HG02938 (cell line): ENCODE measurements at regions not wholly inside any gene's neighbourhood (a gene's known extent, or its start where the extent isn't known, plus 50 kb on each side); places are given as distances from the start of the nearest gene placed in this dataset.

Experiments
- ATAC-seq: cut with Tn5 transposase; IDR thresholded peaks from one replicate; pipeline ENCODE4 v1.9.1; 2021; ENCODE audit warnings: mild to moderate bottlenecking, moderate library complexity; ENCODE audit not compliant: unreplicated experiment

- ATAC-seq = peak; percentile 83
Measured at GRCh38 chr13:109646423-109646822, 140.0 kb downstream of the IRS2 start.

GRCh38 chr13:109645831-109646230 is 140.6 kb downstream of the IRS2 start:
- ATAC-seq = no peak

- no peak for ATAC-seq
Measured at GRCh38 chr13:109644956-109645355, 141.4 kb downstream of the IRS2 start.

- ATAC-seq = no peak
Measured at GRCh38 chr13:109644069-109644750, 142.2 kb downstream of the IRS2 start.

DNA sequence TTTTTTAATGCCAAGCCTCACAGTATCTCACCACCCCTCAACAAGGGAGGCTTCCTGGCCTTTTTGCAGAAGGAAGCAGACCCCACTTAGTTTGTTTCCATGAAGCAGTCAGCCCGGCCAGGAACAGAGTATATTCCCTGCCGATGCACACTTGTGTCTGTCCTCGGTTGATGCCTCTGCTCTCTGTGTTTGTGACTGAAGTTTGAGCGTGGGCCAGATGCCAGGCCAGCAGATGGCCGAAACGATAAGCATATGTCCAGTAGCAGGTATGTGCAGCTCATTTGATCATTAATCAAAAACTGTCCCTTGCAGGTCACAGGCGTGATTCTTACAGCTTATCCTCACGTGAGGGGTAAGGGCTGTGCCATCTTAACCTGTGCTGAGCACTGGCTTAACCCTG is 144.0 kb downstream of the IRS2 start:
- ATAC-seq = no peak

GRCh38 chr13:109636736-109637135 is 149.6 kb downstream of the IRS2 start:
- ATAC-seq = no peak

DNA sequence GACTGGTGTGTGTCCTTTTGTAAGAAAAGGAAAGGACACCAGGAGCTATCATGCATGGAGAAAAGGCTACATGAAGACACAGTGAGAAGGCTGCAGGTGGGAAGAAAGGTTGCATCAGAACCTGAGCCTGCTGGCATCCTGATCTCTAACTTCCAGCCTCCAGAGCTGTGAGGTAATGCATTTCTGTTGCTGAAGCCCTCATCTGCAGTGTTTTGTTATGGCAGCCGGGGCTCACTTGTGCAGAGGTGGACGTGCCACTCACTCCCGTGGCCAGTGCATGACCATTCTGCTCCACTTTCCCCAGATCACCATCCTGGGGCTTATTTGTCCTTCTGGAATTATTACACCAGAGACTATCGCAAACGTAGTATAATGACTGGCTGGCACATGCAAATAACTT is 155.3 kb downstream of the IRS2 start:
- ATAC-seq = no peak

GRCh38 chr13:109630271-109630670 is 156.1 kb downstream of the IRS2 start:
- ATAC-seq = no peak

DNA sequence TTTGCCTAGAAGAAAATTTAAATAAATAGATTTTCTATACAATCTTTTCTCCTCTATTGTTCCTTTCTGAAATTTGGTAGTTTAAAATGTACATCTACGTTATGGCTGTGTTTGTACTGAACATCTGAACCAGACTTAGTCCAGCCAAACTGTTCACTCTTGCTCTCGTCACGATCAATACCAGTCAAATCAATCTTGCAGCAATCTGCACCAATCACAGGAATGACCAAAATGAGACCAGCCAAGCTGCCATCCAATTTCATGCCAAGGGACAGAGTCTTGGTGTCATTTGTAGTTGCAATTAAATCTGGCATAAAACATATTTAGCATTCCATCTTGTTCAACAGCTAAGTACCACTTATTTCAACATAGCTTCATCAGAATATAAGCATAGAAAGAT is 156.6 kb downstream of the IRS2 start:
- no peak for ATAC-seq

- no peak for ATAC-seq
Measured at GRCh38 chr13:109628251-109628699, 158.1 kb downstream of the IRS2 start.

DNA sequence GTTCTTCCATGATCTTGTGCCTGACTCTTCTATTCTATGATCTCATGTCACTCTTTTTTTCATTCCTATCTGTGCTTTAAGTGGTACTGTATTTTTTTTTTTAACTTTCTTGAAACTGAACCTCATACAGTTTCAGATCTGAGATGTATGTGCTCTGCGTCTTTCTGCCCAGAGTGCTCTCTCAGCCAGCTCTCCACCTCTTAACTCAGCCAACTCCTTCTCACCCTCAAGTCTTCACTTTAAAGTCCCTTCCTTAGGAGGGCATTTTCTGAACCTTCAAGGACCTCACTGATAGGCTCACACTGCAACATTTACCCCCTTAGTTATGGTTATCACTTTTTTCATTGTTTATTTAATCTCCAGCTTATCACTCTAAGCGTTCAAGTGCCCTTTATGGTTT is 158.7 kb downstream of the IRS2 start:
- ATAC-seq = no peak

DNA sequence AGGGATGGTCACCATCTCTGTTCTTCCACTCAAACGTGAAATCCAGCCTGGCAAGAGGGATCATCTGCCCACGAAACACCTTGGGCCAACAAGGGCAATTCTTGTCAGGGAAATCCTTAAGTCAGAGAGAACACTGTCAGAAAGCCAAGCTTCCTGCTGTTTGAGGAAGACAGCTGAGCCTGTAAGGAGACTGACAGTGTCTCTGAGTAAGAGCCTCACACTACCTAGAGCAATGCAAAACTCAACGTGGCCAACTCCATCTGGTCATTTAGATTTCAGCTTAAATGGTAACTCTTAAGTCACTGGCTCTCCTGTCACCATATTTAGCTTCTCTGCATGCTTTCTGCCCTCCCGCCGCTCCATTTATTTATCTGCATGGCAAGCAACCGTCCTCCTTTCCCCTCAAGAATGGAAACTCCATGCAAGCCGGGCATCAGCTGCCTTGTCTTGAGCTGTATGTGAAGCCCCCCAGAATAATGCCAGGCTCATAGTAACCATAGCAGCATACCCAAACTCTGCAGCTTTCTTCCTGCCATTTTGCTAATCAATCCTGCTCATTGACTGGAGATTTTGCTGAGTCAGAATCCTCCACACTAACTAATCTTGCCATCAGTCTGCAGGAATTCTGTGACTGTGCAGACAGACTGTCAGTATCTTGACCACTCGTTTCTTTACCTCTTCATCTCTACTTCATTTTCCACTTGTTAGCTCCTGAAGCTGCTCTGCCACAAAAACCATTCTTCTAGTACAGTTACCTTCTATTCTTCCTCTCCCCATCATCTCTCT is 159.8 kb downstream of the IRS2 start:
- no peak for ATAC-seq

DNA sequence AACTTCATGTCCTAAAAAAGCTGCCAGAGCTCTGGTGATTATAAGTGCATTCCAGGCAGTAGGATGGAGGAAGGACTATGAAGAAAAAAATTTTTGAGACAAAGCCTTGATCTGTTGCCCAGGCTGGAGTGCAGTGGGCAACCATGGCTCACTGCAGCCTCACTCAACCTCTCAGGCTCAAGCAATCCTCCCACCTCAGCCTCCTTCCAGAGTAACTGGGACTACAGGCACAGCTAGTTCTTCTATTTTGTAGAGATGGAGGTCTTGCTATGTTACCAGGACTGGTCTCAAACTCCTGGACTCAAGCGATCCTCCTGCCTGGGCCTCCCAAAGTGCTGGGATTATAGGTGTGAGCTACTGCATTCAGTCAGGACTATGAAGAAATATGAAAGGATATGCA is 161.2 kb downstream of the IRS2 start:
- ATAC-seq = no peak

DNA sequence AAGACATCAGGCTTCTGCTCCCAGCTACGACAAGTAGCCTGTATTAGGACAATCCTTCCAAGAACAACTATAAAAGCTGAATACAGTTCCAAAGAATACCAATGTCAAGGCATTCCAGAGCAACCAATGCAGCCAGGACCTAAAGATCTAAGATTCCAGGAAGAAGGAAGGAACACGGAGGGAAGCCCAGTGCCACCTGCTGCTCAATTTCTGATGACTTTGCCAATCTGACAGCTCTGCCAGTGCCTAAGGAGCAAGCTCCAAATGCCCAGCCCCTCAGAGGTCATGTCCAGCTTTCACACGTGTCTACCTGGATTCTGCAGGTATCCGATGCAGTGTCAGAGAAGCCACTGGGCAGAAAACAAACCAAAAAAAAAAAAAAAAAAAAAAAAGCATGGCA is 164.4 kb downstream of the IRS2 start:
- ATAC-seq = no peak

GRCh38 chr13:109615721-109616420 is 170.5 kb downstream of the IRS2 start:
- ATAC-seq = no peak

DNA sequence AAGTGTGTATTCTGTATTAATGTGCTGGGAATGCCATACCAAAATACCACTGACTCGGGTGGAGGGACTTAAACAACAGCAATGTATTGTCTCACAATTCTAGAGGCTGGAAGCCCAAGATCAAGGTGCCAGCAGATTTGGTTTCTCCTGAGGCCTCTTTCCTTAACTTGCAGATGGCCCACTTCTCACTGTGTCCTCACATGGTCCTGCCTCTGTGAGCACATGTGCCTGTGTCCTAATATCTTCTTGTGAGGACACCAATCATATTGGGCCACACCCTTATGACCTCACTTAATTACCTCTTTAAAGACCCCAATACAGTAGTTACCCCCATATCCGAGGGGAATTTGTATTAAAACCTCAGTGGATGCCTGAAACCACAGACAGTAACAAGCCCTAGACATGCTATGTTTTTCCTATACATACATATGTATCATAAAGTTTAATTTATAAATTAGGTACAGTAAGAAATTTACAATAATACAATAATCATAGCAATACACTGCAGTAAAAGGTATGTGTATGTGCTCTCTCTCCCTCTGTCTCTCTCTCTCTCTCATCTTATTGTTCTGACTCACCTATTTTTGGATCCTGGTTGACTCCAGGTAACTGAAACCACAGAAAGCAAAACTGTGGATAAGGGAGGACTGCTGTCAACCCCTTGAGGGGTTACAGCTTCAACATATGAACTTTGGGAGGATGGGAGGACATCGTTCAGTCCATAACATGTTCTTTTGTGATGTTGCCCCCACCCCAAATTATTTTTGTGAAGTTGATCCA is 174.3 kb downstream of the IRS2 start:
- ATAC-seq = no peak

GRCh38 chr13:109610517-109610916 is 175.9 kb downstream of the IRS2 start:
- no peak for ATAC-seq

DNA sequence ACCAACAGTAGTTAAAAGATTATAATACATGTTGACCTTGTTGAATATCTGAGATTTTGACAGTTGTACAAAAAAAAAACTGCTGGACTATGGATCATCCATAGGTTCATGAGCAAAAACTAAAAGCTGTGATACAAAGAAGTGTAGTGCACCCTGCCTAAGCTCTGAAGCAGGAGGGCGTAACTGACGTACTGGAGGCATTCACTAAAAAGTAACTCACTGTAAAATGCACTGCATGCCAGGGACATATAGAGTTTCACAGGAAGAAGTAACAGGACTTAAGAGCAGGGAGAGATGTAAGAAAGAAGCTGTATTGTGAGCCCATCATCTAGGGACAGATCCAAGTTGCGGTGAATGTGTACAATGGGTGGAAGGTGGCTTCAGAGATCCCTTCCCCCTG is 177.9 kb downstream of the IRS2 start:
- no peak for ATAC-seq

DNA sequence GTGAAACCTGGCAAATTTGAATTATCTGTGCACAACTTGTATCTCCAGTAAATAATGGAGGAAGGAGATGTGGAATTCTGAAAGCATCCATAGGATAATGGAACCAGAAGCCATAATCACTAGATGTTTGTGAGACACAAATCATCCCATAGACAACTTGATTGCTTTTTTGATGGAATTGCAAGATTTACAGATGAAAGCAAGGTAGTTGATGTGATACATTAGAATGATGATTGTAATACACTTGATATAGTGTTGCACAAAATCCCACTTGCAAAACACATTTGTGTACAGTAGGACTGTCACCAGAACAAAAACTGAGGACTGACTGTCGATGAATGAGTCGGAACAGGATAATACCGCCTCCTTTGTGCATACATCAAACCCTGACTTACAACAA is 178.3 kb downstream of the IRS2 start:
- ATAC-seq = no peak

DNA sequence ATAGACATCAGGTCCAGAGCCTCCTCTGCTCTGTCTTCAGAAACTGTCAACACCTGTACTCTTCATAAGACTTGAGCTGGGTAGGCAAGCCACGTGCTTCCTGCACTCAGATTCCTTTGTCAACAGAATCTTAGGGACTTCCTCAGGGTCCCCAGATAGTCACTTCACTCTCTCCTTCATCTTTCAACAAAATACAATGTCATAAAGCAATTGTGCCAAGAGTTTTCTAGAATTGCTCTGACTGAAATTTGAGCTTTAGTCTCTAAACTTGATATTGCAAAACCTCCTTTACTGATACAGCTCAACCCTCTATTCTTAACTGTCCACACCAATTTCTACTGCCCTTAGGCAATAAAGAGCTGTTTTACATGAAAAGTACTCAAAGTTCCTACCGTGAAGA is 179.9 kb downstream of the IRS2 start:
- ATAC-seq = no peak

DNA sequence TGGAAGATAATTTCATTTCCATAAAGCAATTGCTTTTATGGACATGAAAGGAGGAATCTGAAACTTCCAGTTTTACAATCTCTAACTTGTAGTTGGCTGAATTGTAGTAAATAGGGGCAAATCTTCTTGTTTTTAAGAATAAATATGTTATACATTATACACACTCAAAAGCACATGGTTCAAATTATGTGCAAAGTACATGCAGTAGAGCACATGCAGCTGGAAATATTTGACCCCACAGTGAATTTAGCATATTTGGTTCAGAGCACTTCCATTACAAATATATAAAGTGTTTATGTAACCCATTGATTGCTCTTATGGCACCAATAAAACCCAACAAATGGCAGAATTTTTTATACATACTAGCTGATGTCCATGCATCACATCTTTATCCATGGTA is 180.5 kb downstream of the IRS2 start:
- no peak for ATAC-seq
